K562 (cell line): ENCODE measurements at regions not wholly inside any gene's neighbourhood (a gene's known extent, or its start where the extent isn't known, plus 50 kb on each side); places are given as distances from the start of the nearest gene placed in this dataset.
A peak's percentile ranks its signal among the peaks of the same experiment; 100 is the strongest.

Experiments used
- ASH1L ChIP-seq: fragments of 450-650 bp; IDR thresholded peaks from 2 replicates; pipeline ENCODE4 v1.6.1; 2018; ENCODE audit warnings: borderline replicate concordance, mild to moderate bottlenecking, low read depth; ENCODE audit not compliant: partially characterized antibody
- CSDE1 ChIP-seq, 2 experiments: fragments of 450-650 bp; IDR thresholded peaks; 2 replicates each; pipeline ENCODE4 v1.6.1; 2016; ENCODE audit warnings: mild to moderate bottlenecking in 1 of 2
- ELF1 ChIP-seq: fragments of 200-800 bp; sonication (Bioruptor generic); IDR thresholded peaks from 2 replicates; pipeline ENCODE4 v1.6.1; 2016; ENCODE audit warnings: missing genetic modification characterization, missing compliant biosample characterization
- ESRRA ChIP-seq: fragments of 450-650 bp; IDR thresholded peaks from 2 replicates; pipeline ENCODE4 v1.6.1; 2014; ENCODE audit warnings: low read depth, mild to moderate bottlenecking, moderate library complexity, borderline replicate concordance
- ESRRB ChIP-seq: fragments of 250-450 bp; sonication (Bioruptor Pico); IDR thresholded peaks from 2 replicates; pipeline ENCODE4 v1.5.0; 2020; ENCODE audit warnings: mild to moderate bottlenecking, moderate library complexity, borderline replicate concordance
- EZH2 ChIP-seq: IDR thresholded peaks from 2 replicates; pipeline ENCODE4 v1.6.1; 2012; ENCODE audit warnings: low read depth, mild to moderate bottlenecking, inconsistent platforms, low read length, borderline replicate concordance
- GTF2E2 ChIP-seq: fragments of 200-800 bp; sonication (Bioruptor generic); IDR thresholded peaks from 2 replicates; pipeline ENCODE4 v1.6.1; 2016; ENCODE audit warnings: missing genetic modification characterization, missing compliant biosample characterization
- HDAC2 ChIP-seq: fragments of 450-650 bp; IDR thresholded peaks from 2 replicates; pipeline ENCODE4 v1.6.1; 2016; ENCODE audit warnings: mild to moderate bottlenecking
- HMG20A ChIP-seq: fragments of 450-650 bp; formaldehyde crosslinking; conservative IDR thresholded peaks from 2 replicates; pipeline ENCODE4 v1.4.0; 2020; ENCODE audit warnings: mild to moderate bottlenecking, mixed read lengths
- HNRNPUL1 ChIP-seq: fragments of 200-400 bp; formaldehyde crosslinking; IDR thresholded peaks from 2 replicates; pipeline ENCODE4 v1.6.1; 2017; ENCODE audit warnings: low read length
- NCOR1 ChIP-seq: fragments of 450-650 bp; IDR thresholded peaks from 2 replicates; pipeline ENCODE4 v1.6.1; 2016; ENCODE audit warnings: mild to moderate bottlenecking, moderate library complexity
- PCBP2 ChIP-seq: fragments of 200-400 bp; formaldehyde crosslinking; IDR thresholded peaks from 2 replicates; pipeline ENCODE4 v1.6.1; 2018; ENCODE audit warnings: low read length, low read depth, mild to moderate bottlenecking, moderate library complexity; ENCODE audit not compliant: poor library complexity, severe bottlenecking
- PML ChIP-seq: IDR thresholded peaks from 2 replicates; pipeline ENCODE4 v1.6.1; 2012; ENCODE audit warnings: low read length, inconsistent platforms
- SMAD2 ChIP-seq: fragments of 150-350 bp; IDR thresholded peaks from 2 replicates; pipeline ENCODE4 v1.6.1; 2014; ENCODE audit warnings: low read depth, mild to moderate bottlenecking, low read length
- SMARCA4 ChIP-seq: fragments of 450-650 bp; IDR thresholded peaks from 2 replicates; pipeline ENCODE4 v1.6.1; 2016
- TAL1 ChIP-seq: fragments of 450-650 bp; IDR thresholded peaks from 2 replicates; pipeline ENCODE4 v1.6.1; 2016; ENCODE audit warnings: mild to moderate bottlenecking
- ZBTB7A ChIP-seq: IDR thresholded peaks from 2 replicates; pipeline ENCODE4 v1.6.1; 2011; ENCODE audit warnings: low read depth, mild to moderate bottlenecking, low read length, moderate library complexity, borderline replicate concordance; ENCODE audit not compliant: control insufficient read depth
- ZNF79 ChIP-seq: fragments of 250-450 bp; sonication (Bioruptor Pico); IDR thresholded peaks from 2 replicates; pipeline ENCODE4 v1.4.0; 2020; ENCODE audit warnings: low read depth, mild to moderate bottlenecking, moderate library complexity
- TF ChIP-seq, protein P1 (sequence below): fragments of 250-450 bp; sonication (Bioruptor Pico); IDR thresholded peaks from 2 replicates; pipeline ENCODE4 v1.9.0; 2021; ENCODE audit warnings: mild to moderate bottlenecking, inconsistent platforms
- TF ChIP-seq, protein P2 (sequence below): sonication (generic); formaldehyde crosslinking; IDR thresholded peaks from 2 replicates; pipeline ENCODE4 v1.8.1; 2023; ENCODE audit warnings: mild to moderate bottlenecking, missing genetic modification reagents
- TF ChIP-seq, protein P3 (sequence below): fragments of 150-350 bp; IDR thresholded peaks from 2 replicates; pipeline ENCODE4 v1.6.1; 2014; ENCODE audit warnings: low read depth, mild to moderate bottlenecking, low read length, borderline replicate concordance
- TF ChIP-seq, protein P4 (sequence below): fragments of 250-450 bp; sonication (Bioruptor Pico); IDR thresholded peaks from 2 replicates; pipeline ENCODE4 v1.8.0; 2022; ENCODE audit warnings: inconsistent platforms

DNA sequence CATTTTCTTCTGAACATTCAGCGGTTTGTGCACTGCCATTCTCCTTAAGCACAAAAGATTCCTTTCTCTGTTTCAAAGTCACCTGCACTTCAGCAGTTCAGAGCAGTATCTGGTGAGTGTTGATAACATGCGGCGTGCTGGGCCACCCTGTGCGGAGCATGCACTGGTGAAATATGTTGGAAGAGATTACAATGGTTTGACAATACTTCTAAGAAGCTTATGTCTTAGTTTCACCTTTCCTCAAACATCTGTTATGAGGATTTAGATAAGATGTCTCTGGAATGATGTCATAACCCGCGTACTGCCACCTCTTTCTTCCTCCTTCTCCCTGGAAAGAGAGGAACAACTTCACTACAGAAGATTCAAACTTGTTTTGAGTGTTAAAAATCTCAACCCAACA lies 650.3 kb downstream of the AJAP1 start (continued):
- TF ChIP-seq, protein P1, sequence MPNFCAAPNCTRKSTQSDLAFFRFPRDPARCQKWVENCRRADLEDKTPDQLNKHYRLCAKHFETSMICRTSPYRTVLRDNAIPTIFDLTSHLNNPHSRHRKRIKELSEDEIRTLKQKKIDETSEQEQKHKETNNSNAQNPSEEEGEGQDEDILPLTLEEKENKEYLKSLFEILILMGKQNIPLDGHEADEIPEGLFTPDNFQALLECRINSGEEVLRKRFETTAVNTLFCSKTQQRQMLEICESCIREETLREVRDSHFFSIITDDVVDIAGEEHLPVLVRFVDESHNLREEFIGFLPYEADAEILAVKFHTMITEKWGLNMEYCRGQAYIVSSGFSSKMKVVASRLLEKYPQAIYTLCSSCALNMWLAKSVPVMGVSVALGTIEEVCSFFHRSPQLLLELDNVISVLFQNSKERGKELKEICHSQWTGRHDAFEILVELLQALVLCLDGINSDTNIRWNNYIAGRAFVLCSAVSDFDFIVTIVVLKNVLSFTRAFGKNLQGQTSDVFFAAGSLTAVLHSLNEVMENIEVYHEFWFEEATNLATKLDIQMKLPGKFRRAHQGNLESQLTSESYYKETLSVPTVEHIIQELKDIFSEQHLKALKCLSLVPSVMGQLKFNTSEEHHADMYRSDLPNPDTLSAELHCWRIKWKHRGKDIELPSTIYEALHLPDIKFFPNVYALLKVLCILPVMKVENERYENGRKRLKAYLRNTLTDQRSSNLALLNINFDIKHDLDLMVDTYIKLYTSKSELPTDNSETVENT = no peak
- TF ChIP-seq ZNF79 (CRISPR knock-in tag) (no peak), ESRRA (no peak), NCOR1 (peak; percentile 76), PCBP2 (no peak), ASH1L (no peak), EZH2 (no peak), HMG20A (CRISPR knock-in tag) (no peak), HNRNPUL1 (no peak), ESRRB (no peak), ZBTB7A (no peak), TAL1 (peak; percentile 95), HDAC2 (no peak), GTF2E2 (tag) (no peak), ELF1 (tag) (no peak), SMARCA4 (peak; percentile 65; the same call in 1 of the 2 replicates), PML (peak; percentile 81; the same call in 1 of the 2 replicates), CSDE1 (IDR thresholded peaks at IDR 0.05) (no peak), SMAD2 (no peak)
- TF ChIP-seq, protein P2, sequence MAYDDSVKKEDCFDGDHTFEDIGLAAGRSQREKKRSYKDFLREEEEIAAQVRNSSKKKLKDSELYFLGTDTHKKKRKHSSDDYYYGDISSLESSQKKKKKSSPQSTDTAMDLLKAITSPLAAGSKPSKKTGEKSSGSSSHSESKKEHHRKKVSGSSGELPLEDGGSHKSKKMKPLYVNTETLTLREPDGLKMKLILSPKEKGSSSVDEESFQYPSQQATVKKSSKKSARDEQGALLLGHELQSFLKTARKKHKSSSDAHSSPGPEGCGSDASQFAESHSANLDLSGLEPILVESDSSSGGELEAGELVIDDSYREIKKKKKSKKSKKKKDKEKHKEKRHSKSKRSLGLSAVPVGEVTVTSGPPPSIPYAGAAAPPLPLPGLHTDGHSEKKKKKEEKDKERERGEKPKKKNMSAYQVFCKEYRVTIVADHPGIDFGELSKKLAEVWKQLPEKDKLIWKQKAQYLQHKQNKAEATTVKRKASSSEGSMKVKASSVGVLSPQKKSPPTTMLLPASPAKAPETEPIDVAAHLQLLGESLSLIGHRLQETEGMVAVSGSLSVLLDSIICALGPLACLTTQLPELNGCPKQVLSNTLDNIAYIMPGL = no peak
- TF ChIP-seq, protein P3, sequence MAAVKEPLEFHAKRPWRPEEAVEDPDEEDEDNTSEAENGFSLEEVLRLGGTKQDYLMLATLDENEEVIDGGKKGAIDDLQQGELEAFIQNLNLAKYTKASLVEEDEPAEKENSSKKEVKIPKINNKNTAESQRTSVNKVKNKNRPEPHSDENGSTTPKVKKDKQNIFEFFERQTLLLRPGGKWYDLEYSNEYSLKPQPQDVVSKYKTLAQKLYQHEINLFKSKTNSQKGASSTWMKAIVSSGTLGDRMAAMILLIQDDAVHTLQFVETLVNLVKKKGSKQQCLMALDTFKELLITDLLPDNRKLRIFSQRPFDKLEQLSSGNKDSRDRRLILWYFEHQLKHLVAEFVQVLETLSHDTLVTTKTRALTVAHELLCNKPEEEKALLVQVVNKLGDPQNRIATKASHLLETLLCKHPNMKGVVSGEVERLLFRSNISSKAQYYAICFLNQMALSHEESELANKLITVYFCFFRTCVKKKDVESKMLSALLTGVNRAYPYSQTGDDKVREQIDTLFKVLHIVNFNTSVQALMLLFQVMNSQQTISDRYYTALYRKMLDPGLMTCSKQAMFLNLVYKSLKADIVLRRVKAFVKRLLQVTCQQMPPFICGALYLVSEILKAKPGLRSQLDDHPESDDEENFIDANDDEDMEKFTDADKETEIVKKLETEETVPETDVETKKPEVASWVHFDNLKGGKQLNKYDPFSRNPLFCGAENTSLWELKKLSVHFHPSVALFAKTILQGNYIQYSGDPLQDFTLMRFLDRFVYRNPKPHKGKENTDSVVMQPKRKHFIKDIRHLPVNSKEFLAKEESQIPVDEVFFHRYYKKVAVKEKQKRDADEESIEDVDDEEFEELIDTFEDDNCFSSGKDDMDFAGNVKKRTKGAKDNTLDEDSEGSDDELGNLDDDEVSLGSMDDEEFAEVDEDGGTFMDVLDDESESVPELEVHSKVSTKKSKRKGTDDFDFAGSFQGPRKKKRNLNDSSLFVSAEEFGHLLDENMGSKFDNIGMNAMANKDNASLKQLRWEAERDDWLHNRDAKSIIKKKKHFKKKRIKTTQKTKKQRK = no peak
- TF ChIP-seq, protein P4, sequence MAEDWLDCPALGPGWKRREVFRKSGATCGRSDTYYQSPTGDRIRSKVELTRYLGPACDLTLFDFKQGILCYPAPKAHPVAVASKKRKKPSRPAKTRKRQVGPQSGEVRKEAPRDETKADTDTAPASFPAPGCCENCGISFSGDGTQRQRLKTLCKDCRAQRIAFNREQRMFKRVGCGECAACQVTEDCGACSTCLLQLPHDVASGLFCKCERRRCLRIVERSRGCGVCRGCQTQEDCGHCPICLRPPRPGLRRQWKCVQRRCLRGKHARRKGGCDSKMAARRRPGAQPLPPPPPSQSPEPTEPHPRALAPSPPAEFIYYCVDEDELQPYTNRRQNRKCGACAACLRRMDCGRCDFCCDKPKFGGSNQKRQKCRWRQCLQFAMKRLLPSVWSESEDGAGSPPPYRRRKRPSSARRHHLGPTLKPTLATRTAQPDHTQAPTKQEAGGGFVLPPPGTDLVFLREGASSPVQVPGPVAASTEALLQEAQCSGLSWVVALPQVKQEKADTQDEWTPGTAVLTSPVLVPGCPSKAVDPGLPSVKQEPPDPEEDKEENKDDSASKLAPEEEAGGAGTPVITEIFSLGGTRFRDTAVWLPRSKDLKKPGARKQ (CRISPR knock-in tag) = no peak
